HepG2 (cell line): ENCODE measurements at regions not wholly inside any gene's neighbourhood (a gene's known extent, or its start where the extent isn't known, plus 50 kb on each side); places are given as distances from the start of the nearest gene placed in this dataset.

Source experiments
- AFF4 ChIP-seq: sonication (generic); formaldehyde crosslinking; IDR thresholded peaks from 2 replicates; pipeline ENCODE4 v1.4.0; 2020; ENCODE audit warnings: missing genetic modification reagents
- MTA3 ChIP-seq: sonication (generic); formaldehyde crosslinking; IDR thresholded peaks from 2 replicates; pipeline ENCODE4 v1.4.0; 2020; ENCODE audit warnings: missing genetic modification reagents

DNA sequence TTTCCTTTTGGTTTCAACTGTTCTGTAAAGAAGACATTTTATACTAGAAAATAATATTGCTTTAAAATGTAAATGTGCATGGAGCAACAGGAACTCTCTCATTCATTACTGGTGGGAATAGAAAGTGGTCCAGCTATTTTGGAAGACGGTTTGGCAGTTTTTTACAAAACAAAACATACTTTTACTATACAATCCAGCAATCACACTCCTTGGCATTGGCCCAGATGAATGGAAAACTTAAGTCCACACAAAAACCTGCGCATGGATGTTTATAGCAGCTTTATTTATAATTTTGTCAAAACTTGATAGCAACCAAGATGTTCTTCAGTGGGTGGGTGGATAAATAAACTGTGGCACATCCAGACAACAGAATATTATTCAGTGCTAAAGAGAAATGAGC is 49.9 kb upstream of the SEPTIN5 start (continued):
- TF ChIP-seq AFF4 (CRISPR knock-in tag), result no peak
- no peak for TF ChIP-seq MTA3 (CRISPR knock-in tag)
